GM21786 (cell line): ENCODE measurements at regions not wholly inside any gene's neighbourhood (a gene's known extent, or its start where the extent isn't known, plus 50 kb on each side); places are given as distances from the start of the nearest gene placed in this dataset.
"Not testable (repeated sequence)": the region's sequence is repeated elsewhere in the genome, so short reads cannot be mapped to it uniquely, and the experiment has no call there.

ENCODE experiments used
- ATAC-seq: cut with Tn5 transposase; IDR thresholded peaks from one replicate; pipeline ENCODE4 v1.9.1; 2021; ENCODE audit not compliant: unreplicated experiment

GRCh38 chr6:164097056-164097455, 682.5 kb downstream of the QKI start:
- ATAC-seq, result no peak

GRCh38 chr6:164095056-164095455, 680.5 kb downstream of the QKI start:
- no peak for ATAC-seq

- no peak for ATAC-seq
Observed at GRCh38 chr6:164087870-164088269, 673.4 kb downstream of the QKI start.

GRCh38 chr6:164087211-164087610, 672.7 kb downstream of the QKI start:
- no peak for ATAC-seq

- ATAC-seq, result no peak
Observed at GRCh38 chr6:164086076-164086887, 671.8 kb downstream of the QKI start.

GRCh38 chr6:164085091-164086075, 670.9 kb downstream of the QKI start:
- ATAC-seq, result no peak

GRCh38 chr6:164079275-164079600, 664.7 kb downstream of the QKI start:
- no peak for ATAC-seq

- no peak for ATAC-seq
Observed at GRCh38 chr6:164078532-164079274, 664.2 kb downstream of the QKI start.

GRCh38 chr6:164076818-164077532, 662.5 kb downstream of the QKI start:
- ATAC-seq, result not testable (repeated sequence)

- no peak for ATAC-seq
Observed at GRCh38 chr6:164075981-164076615, 661.6 kb downstream of the QKI start.

- no peak for ATAC-seq
Observed at GRCh38 chr6:164072240-164072666, 657.7 kb downstream of the QKI start.

GRCh38 chr6:164069350-164069990, 655.0 kb downstream of the QKI start:
- ATAC-seq, result no peak

GRCh38 chr6:164068527-164068926, 654.0 kb downstream of the QKI start:
- no peak for ATAC-seq

- ATAC-seq, result no peak
Observed at GRCh38 chr6:164066766-164067165, 652.2 kb downstream of the QKI start.

GRCh38 chr6:164066335-164066734, 651.8 kb downstream of the QKI start:
- ATAC-seq, result no peak

- ATAC-seq, result no peak
Observed at GRCh38 chr6:164063346-164063745, 648.8 kb downstream of the QKI start.

- ATAC-seq, result no peak
Observed at GRCh38 chr6:164062872-164063271, 648.4 kb downstream of the QKI start.

GRCh38 chr6:164057876-164058275, 643.4 kb downstream of the QKI start:
- no peak for ATAC-seq

GRCh38 chr6:164051427-164051826, 636.9 kb downstream of the QKI start:
- no peak for ATAC-seq
